Embryonic facial prominence (tissue), 1 donor: ENCODE measurements at regions not wholly inside any gene's neighbourhood (a gene's known extent, or its start where the extent isn't known, plus 50 kb on each side); places are given as distances from the start of the nearest gene placed in this dataset.
"Not testable (repeated sequence)": the region's sequence is repeated elsewhere in the genome, so short reads cannot be mapped to it uniquely, and the experiment has no call there.

Experiments
- DNase-seq: peaks from one replicate; pipeline ENCODE4 v3.0.0-alpha.2; 2016; ENCODE audit errors: extremely low spot score

DNA sequence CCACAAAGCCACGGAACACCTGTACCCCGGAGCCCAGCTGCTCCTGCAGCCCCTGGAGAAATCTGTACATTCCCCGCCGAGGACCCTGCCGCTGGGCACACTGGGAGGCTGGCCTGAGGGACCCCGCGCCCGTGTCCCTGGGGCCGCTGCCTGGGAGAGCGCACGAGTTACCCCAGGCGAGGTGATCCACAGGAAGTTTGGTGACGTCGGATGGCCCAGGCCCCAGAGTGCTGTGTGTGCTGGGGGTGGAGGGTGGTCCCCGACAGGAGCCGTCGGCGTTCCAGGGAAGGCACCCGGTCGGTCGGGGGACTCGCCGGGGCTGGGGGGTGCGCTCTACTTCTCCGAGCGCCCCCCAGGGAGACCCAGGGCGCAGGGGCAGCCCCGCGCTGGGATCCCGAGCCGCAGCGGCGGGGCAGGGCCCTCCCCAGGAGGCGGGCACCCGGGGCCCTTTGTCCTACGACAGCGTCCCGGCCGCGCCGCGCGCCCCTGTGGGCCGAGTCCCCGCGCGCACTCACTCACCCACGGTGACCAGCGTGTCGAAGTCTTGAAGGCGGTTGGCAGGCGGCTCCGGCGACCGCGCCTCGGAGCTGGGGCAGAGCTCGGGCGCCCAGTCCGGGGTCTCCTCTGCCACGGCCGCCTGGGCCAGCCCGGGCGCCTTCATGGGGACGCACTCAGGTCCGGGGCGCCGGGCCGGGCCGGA is 129.5 kb upstream of the PRKX start:
- not testable (repeated sequence) for DNase-seq

GRCh38 chrX:3838754-3839153 is 125.3 kb upstream of the PRKX start:
- not testable (repeated sequence) for DNase-seq

GRCh38 chrX:3837958-3838643 is 124.7 kb upstream of the PRKX start:
- DNase-seq: not testable (repeated sequence)

DNA sequence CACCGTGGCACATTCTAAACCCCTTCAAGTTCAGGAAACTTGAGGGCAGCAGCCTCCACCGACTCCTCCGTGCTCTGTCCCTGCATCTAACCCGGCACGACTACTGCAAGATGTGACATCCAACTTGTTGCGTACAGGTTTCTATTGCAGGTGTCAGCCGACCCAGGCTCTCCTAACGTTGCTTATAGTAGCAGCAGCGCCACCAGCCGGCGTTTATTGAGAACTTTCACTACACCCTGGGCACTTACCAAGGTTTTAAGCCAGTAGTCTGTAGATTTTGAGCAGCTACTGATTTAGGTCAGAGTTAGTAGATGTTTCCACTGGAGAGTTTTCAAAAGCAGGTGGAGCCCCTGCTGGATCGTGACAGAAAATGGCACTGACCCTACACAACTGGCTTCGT is 123.8 kb upstream of the PRKX start:
- not testable (repeated sequence) for DNase-seq

DNA sequence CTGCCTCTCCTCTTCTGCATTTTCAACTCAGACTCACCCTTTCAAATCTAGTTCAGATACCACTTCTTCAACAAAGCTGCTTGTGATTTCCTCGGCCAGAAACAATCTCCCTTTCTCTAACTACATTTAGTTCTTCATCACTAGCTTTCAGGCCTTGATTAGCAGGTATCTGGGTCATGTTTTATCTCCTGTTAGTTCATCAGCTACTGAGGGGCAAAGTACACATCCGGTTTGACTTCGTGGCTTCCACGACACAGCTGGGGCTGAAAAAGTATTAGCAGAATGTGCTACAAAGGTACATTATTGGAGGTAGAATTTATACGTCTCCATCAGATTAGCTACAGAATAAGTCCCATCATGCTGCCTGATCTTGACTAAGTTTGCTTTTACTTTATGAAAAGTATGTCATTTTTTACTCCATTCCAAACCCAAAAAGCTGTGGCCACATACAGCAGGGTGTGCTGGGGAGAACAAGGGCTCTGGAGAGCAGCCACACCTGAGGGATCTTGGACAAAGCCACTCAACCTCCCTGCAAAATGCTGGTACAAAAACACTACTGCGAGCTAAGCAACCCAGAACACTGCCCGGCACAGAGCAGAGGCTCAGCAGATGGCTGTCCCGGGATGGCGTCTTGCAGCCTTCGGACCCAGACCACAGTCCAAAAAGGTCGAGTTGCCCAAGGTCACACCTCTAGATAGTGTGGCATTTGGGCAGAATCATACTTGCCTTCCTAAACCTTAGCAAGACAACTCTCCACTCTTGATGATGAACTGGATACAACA is 120.5 kb upstream of the PRKX start:
- DNase-seq: not testable (repeated sequence)

GRCh38 chrX:3830020-3830419 is 116.6 kb upstream of the PRKX start:
- not testable (repeated sequence) for DNase-seq

DNA sequence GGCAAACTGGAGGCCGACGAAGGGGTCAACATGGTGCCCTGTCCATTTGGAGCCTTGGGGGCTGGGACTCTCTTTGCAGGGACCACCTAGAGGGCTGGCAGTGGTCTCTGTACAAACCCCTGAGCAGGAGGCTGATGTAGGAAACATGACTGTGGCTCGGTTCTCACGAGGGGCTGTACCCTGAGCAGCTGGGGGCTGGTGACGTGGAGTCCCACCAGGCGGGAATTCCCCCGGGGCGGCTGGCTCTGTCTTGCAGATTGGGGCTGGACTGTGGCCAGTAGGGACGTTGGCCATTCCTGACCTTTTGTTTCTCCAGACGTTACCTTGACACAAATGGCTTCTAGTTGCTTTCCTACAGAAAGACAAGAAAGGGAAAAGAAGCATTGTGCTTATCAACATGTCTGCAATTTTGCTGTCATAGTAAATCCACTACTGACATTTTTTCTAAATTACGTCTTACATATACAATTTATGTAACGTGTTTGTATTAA is 115.6 kb upstream of the PRKX start:
- DNase-seq: not testable (repeated sequence)

- DNase-seq: not testable (repeated sequence)
These were observed 115.1 kb upstream of the PRKX start for GRCh38 chrX:3828378-3829040.

DNA sequence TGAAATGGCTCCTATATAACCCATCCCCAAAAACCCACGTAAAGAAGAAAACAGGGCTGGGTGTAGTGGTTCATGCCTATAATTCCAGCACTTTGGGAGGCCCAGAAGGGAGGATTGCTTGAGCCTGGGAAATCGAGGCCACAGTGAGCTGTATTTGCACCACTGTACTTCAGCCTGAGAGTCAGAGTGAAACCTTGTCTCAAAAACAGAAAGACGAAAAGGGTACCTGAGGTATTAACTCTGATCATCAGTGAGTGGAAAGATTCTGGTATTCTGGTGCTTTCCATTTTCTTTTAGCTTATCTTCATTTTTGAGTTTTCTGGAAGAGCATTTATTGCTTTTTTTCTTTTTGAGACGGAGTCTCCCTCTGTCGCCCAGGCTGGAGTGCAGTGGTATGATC is 110.6 kb upstream of the PRKX start:
- not testable (repeated sequence) for DNase-seq

- no peak for DNase-seq
These were observed 106.7 kb upstream of the PRKX start for GRCh38 chrX:3820167-3820566.

- not testable (repeated sequence) for DNase-seq
These were observed 104.0 kb upstream of the PRKX start for GRCh38 chrX:3817480-3817879.

- no peak for DNase-seq
These were observed 102.6 kb upstream of the PRKX start for GRCh38 chrX:3815896-3816664.

- DNase-seq: no peak
These were observed 98.2 kb upstream of the PRKX start for GRCh38 chrX:3811331-3812311.

DNA sequence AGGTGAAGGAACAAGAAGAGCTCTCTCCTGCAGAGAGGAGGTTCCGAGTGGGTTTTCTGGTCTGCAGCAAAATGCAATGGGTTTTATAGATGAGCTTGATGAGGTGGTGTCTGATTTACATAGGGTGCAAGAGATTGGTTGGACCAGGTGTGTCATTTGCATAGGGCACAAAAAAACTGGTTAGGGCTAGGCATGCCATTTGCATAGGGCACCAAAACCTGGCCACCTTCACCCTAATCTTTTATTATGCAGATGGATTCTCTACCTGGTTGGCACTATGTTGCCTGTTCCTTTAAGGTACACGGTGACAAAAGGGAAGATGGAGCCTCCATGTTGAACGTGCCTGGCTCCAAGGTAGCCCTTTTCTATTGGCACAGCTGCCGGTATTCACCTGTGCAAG is 94.5 kb upstream of the PRKX start:
- DNase-seq: no peak

GRCh38 chrX:3806630-3807029 is 93.2 kb upstream of the PRKX start:
- DNase-seq: no peak

- no peak for DNase-seq
These were observed 90.3 kb upstream of the PRKX start for GRCh38 chrX:3803713-3804112.

DNA sequence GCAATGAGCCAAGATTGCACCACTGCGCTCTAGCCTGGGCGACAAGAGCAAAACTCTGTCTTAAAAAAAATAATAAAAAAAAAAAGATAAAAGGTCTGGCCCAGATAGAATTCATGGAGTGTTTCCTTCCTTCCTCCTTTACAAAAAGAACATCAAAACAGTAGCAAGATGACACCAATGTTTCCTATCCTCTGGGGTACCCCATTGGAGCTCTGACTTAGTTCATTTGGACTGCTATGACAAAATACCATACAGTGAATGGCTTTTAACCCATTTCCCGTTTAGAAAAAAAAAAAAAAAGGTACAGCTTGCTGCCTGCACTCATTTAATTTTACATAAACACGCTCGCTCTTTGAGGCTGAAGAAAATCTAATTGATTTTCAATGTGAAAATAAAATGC is 89.9 kb upstream of the PRKX start:
- DNase-seq: no peak

GRCh38 chrX:3795411-3795810 is 82.0 kb upstream of the PRKX start:
- DNase-seq: not testable (repeated sequence)

- DNase-seq: no peak
These were observed 78.0 kb upstream of the PRKX start for GRCh38 chrX:3791449-3791848.
